ENCODE measurements at regions not wholly inside any gene's neighbourhood (a gene's known extent, or its start where the extent isn't known, plus 50 kb on each side); places are given as distances from the start of the nearest gene placed in this dataset.

GRCh38 chr6:25010902-25011625, 75.3 kb upstream of the RIPOR2 start:
- no peak overlapping the region for H3K4me3 ChIP-seq (ENCODE audit: low read depth, low read length)
- TF ChIP-seq, protein P1, sequence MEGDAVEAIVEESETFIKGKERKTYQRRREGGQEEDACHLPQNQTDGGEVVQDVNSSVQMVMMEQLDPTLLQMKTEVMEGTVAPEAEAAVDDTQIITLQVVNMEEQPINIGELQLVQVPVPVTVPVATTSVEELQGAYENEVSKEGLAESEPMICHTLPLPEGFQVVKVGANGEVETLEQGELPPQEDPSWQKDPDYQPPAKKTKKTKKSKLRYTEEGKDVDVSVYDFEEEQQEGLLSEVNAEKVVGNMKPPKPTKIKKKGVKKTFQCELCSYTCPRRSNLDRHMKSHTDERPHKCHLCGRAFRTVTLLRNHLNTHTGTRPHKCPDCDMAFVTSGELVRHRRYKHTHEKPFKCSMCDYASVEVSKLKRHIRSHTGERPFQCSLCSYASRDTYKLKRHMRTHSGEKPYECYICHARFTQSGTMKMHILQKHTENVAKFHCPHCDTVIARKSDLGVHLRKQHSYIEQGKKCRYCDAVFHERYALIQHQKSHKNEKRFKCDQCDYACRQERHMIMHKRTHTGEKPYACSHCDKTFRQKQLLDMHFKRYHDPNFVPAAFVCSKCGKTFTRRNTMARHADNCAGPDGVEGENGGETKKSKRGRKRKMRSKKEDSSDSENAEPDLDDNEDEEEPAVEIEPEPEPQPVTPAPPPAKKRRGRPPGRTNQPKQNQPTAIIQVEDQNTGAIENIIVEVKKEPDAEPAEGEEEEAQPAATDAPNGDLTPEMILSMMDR (conservative IDR thresholded peaks at IDR 0.05; ENCODE audit: low read depth, low read length) = no peak
- DNase-seq (ENCODE audit: low read depth) = peak; percentile 75

DNA sequence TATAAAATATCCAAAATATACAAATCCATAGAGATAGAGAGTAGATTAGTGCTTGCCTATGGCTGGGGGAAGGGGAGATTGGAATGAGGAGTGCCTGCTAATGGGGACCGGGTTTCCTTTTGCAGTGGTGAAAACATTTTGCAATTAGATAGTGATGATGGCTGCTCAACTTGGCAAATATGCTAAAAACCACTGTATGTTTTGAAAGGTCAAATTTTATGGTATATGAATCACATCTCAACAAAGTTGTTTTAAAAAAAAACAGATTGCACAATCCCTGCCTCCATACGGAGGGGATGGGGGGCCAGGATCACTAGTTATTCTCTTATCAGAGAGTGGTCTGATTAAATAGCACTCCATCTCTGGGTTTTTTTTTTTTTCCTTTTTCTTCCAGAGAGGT, 76.9 kb upstream of the RIPOR2 start:
- peak; percentile 90 for DNase-seq (ENCODE audit: low read depth)
- TF ChIP-seq, protein P1 (conservative IDR thresholded peaks at IDR 0.05; ENCODE audit: low read depth, low read length) = no peak
- H3K4me3 ChIP-seq (ENCODE audit: low read depth, low read length) = no peak overlapping the region

GRCh38 chr6:25013246-25013645, 77.5 kb upstream of the RIPOR2 start:
- no peak overlapping the region for H3K4me3 ChIP-seq (ENCODE audit: low read depth, low read length)
- DNase-seq (ENCODE audit: low read depth) = no peak
- TF ChIP-seq, protein P1 (conservative IDR thresholded peaks at IDR 0.05; ENCODE audit: low read depth, low read length) = peak; percentile 50

DNA sequence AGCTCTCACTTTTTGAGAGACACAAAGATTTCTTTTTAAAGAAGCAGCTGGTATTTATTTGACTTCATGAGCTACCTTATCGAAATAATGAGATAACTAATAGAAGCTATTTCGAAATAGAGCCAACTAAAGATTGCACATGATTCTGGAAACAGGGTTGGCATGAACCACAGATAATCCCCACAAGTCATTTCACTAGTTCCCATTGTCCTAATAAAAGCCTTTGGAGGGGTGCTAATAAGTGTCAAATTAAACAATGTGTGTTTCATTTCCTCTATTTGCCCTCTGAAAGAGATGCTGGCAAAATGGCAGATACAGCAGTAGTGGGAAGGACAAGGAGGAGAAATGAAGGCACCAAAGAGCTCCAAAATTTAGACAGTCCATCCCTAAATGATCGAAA, 78.6 kb upstream of the RIPOR2 start:
- no peak overlapping the region for H3K4me3 ChIP-seq (ENCODE audit: low read depth, low read length)
- no peak for DNase-seq (ENCODE audit: low read depth)
- TF ChIP-seq, protein P1 (conservative IDR thresholded peaks at IDR 0.05; ENCODE audit: low read depth, low read length) = no peak

- DNase-seq (ENCODE audit: low read depth) = peak; percentile 93
- TF ChIP-seq, protein P1 (conservative IDR thresholded peaks at IDR 0.05; ENCODE audit: low read depth, low read length) = no peak
- H3K4me3 ChIP-seq (ENCODE audit: low read depth, low read length) = no peak overlapping the region
These were observed 79.2 kb upstream of the RIPOR2 start for GRCh38 chr6:25014791-25015560.

DNA sequence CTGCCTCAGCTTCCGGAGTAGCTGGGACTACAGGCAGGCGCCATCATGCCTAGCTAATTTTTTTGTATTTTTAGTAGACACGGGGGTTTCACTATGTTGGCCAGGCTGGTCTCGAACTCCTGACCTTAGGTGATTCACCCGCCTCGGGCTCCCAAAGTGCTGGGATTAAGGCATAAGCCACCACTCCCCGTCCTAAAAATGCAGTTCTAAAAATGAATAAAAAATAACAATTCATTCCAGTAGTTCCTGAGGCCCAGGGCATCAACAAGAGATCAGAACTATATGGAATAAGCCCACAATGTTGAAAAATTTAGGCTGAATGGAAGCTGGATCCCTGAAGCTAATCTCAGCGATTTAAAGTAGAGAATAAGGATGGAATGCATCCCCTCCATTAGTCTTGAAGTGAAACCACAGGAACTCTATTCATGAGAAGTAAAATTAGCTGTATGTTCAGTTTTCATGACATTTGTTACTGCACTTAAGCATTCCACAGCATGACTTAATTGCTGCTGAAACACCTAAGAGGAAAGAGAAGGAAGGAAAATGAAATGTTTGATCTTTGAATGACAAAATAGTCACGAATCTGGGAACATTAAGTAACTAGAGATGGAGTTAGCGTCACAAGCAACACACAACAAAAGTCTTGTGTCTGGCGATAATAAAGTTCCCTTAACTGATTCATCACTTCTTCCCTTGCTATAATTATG, 80.4 kb upstream of the RIPOR2 start:
- DNase-seq (ENCODE audit: low read depth) = peak; percentile 56
- H3K4me3 ChIP-seq (ENCODE audit: low read depth, low read length) = no peak overlapping the region

More for the DNA sequence above, 80.4 kb upstream of the RIPOR2 start:
- TF ChIP-seq, protein P1 (conservative IDR thresholded peaks at IDR 0.05; ENCODE audit: low read depth, low read length) = no peak

Data from choroid plexus epithelial cell (primary cell).